ENCODE measurements at regions not wholly inside any gene's neighbourhood (a gene's known extent, or its start where the extent isn't known, plus 50 kb on each side); places are given as distances from the start of the nearest gene placed in this dataset.

DNA sequence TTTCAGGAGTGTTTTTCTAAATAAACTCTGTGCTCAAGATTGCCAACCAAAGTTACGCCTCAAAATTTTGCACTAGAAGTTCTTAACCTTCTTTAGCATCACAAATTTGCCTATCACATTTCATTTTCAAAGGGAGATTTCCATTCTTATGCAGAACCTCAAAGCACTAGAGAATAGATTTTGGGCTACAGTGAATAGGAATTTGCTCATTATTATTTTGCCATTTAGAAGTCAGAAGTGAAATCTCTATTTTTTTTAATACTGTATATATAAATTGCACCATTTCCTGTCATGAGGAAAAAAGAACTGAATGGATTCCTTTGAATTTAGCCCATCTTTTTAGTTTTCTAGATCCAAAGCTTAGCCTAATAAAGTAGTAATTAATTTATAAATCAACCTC, 796.4 kb downstream of the ADGRL2 start:
- FAIRE-seq (no peak), DNase-seq (no peak)
- Histone ChIP-seq H3K27me3 (ENCODE audit: control insufficient read depth, insufficient read depth, low read length) (no peaks in the 10 kb centered on the region), H3K27ac (ENCODE audit: low read depth in 2 of 2, low read length in 2 of 2) (no peak overlapping the region), H3K9me3 (ENCODE audit: control insufficient read depth in 2 of 3, insufficient read depth in 1 of 3, low read length in 3 of 3) (no peaks in the 10 kb centered on the region), H3K4me1 (ENCODE audit: control insufficient read depth in 2 of 3, insufficient read depth in 2 of 3, low read depth in 1 of 3, low read length in 3 of 3) (no peaks in the 10 kb centered on the region), H3K36me3 (ENCODE audit: control insufficient read depth in 2 of 3, insufficient read depth in 3 of 3, low read length in 3 of 3) (no peaks in the 10 kb centered on the region), H3K9ac (ENCODE audit: low read length in 3 of 3) (no peak overlapping the region), H3K4me3 (ENCODE audit: low read length in 3 of 3) (no peak overlapping the region)
- TF ChIP-seq, protein P1, sequence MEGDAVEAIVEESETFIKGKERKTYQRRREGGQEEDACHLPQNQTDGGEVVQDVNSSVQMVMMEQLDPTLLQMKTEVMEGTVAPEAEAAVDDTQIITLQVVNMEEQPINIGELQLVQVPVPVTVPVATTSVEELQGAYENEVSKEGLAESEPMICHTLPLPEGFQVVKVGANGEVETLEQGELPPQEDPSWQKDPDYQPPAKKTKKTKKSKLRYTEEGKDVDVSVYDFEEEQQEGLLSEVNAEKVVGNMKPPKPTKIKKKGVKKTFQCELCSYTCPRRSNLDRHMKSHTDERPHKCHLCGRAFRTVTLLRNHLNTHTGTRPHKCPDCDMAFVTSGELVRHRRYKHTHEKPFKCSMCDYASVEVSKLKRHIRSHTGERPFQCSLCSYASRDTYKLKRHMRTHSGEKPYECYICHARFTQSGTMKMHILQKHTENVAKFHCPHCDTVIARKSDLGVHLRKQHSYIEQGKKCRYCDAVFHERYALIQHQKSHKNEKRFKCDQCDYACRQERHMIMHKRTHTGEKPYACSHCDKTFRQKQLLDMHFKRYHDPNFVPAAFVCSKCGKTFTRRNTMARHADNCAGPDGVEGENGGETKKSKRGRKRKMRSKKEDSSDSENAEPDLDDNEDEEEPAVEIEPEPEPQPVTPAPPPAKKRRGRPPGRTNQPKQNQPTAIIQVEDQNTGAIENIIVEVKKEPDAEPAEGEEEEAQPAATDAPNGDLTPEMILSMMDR (IDR thresholded peaks at IDR 0.05; ENCODE audit: borderline replicate concordance, extremely low read depth, insufficient read depth): no peak
- intact Hi-C loops (cut with DNase I): no loop called here

GRCh38 chr1:82593561-82593960, 792.8 kb downstream of the ADGRL2 start:
- no peak overlapping the region for H3K4me3 ChIP-seq (ENCODE audit: low read length in 3 of 3)
- H3K36me3 ChIP-seq (ENCODE audit: control insufficient read depth in 2 of 3, insufficient read depth in 3 of 3, low read length in 3 of 3): no peaks in the 10 kb centered on the region
- TF ChIP-seq, protein P1 (IDR thresholded peaks at IDR 0.05; ENCODE audit: borderline replicate concordance, extremely low read depth, insufficient read depth): no peak
- H3K27ac ChIP-seq (ENCODE audit: low read depth in 2 of 2, low read length in 2 of 2): no peak overlapping the region
- FAIRE-seq: no peak
- intact Hi-C loops (cut with DNase I): no loop called here
- no peaks in the 10 kb centered on the region for H3K4me1 ChIP-seq (ENCODE audit: control insufficient read depth in 2 of 3, insufficient read depth in 2 of 3, low read depth in 1 of 3, low read length in 3 of 3)
- DNase-seq: no peak
- H3K9ac ChIP-seq (ENCODE audit: low read length in 3 of 3): no peak overlapping the region
- no peaks in the 10 kb centered on the region for H3K9me3 ChIP-seq (ENCODE audit: control insufficient read depth in 2 of 3, insufficient read depth in 1 of 3, low read length in 3 of 3)
- no peaks in the 10 kb centered on the region for H3K27me3 ChIP-seq (ENCODE audit: control insufficient read depth, insufficient read depth, low read length)

DNA sequence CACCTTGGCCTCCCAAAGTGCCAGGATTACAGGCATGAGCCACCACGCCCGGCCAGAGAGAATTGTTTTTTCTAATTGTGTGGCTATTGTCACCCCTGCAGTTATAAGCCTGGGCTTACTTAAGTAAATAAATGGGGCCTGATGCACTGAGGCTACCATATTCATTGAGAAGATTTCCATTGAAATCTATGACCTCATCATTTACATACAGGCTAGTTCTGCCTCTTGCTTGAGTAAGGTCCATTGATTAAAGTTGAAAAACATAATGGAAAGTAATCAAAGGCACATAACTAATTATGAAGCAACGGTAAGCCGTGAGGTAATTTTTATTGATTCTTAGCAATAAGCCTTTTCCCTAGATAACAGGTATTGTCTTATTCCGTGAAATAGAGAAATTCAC, 788.9 kb downstream of the ADGRL2 start:
- no peak overlapping the region for H3K9ac ChIP-seq (ENCODE audit: low read length in 3 of 3)
- no peaks in the 10 kb centered on the region for H3K27me3 ChIP-seq (ENCODE audit: control insufficient read depth, insufficient read depth, low read length)
- DNase-seq: no peak
- H3K36me3 ChIP-seq (ENCODE audit: control insufficient read depth in 2 of 3, insufficient read depth in 3 of 3, low read length in 3 of 3): no peaks in the 10 kb centered on the region
- TF ChIP-seq, protein P1 (IDR thresholded peaks at IDR 0.05; ENCODE audit: borderline replicate concordance, extremely low read depth, insufficient read depth): no peak
- no peak overlapping the region for H3K4me3 ChIP-seq (ENCODE audit: low read length in 3 of 3)
- no peak overlapping the region for H3K27ac ChIP-seq (ENCODE audit: low read depth in 2 of 2, low read length in 2 of 2)
- H3K4me1 ChIP-seq (ENCODE audit: control insufficient read depth in 2 of 3, insufficient read depth in 2 of 3, low read depth in 1 of 3, low read length in 3 of 3): no peaks in the 10 kb centered on the region
- intact Hi-C loops (cut with DNase I): no loop called here
- no peaks in the 10 kb centered on the region for H3K9me3 ChIP-seq (ENCODE audit: control insufficient read depth in 2 of 3, insufficient read depth in 1 of 3, low read length in 3 of 3)
- FAIRE-seq: no peak

- Histone ChIP-seq H3K36me3 (ENCODE audit: control insufficient read depth in 2 of 3, insufficient read depth in 3 of 3, low read length in 3 of 3) (no peaks in the 10 kb centered on the region), H3K27ac (ENCODE audit: low read depth in 2 of 2, low read length in 2 of 2) (no peak overlapping the region), H3K4me1 (ENCODE audit: control insufficient read depth in 2 of 3, insufficient read depth in 2 of 3, low read depth in 1 of 3, low read length in 3 of 3) (no peaks in the 10 kb centered on the region), H3K4me3 (ENCODE audit: low read length in 3 of 3) (no peak overlapping the region), H3K9me3 (ENCODE audit: control insufficient read depth in 2 of 3, insufficient read depth in 1 of 3, low read length in 3 of 3) (no peaks in the 10 kb centered on the region), H3K9ac (ENCODE audit: low read length in 3 of 3) (no peak overlapping the region), H3K27me3 (ENCODE audit: control insufficient read depth, insufficient read depth, low read length) (no peaks in the 10 kb centered on the region)
- no peak for FAIRE-seq
- no peak for DNase-seq
- intact Hi-C loops (cut with DNase I): no loop called here
- TF ChIP-seq, protein P1 (IDR thresholded peaks at IDR 0.05; ENCODE audit: borderline replicate concordance, extremely low read depth, insufficient read depth): no peak
Observed at GRCh38 chr1:82587371-82587770, 786.6 kb downstream of the ADGRL2 start.
